Activated T-helper 17 cell treated with anti-CD3 and anti-CD28 coated beads, Interleukin-2, amount 50 U/mL, for 72 hours (primary cell): ENCODE measurements at regions not wholly inside any gene's neighbourhood (a gene's known extent, or its start where the extent isn't known, plus 50 kb on each side); places are given as distances from the start of the nearest gene placed in this dataset.

Experiments used
- ATAC-seq: fragments of 150-1000 bp; cut with Tn5 transposase; replicated peaks from 2 replicates; pipeline ENCODE4 v1.10.0; 2021; ENCODE audit warnings: mild to moderate bottlenecking, moderate library complexity
- H3K27ac Mint-ChIP-seq: one replicate; pipeline ENCODE4 v1.8.0; 2022; ENCODE audit warnings: mixed read lengths
- H3K27me3 Mint-ChIP-seq: one replicate; pipeline ENCODE4 v1.8.0; 2022; ENCODE audit warnings: mixed read lengths
- H3K36me3 Mint-ChIP-seq: one replicate; pipeline ENCODE4 v1.8.0; 2022; ENCODE audit warnings: low read depth, mild to moderate bottlenecking, mixed read lengths
- H3K4me1 Mint-ChIP-seq: one replicate; pipeline ENCODE4 v1.8.0; 2022; ENCODE audit warnings: mixed read lengths
- H3K4me3 Mint-ChIP-seq: one replicate; pipeline ENCODE4 v1.8.0; 2022; ENCODE audit warnings: mild to moderate bottlenecking, mixed read lengths
- H3K9me3 Mint-ChIP-seq: one replicate; pipeline ENCODE4 v1.8.0; 2022; ENCODE audit warnings: mixed read lengths

- H3K36me3 Mint-ChIP-seq: no peaks in the 10 kb centered on the region
- H3K27me3 Mint-ChIP-seq: no peaks in the 10 kb centered on the region
- no peak for ATAC-seq
- H3K9me3 Mint-ChIP-seq: peaks cover 9% of the 10 kb centered on the region
- H3K27ac Mint-ChIP-seq: no peak overlapping the region
- no peak overlapping the region for H3K4me3 Mint-ChIP-seq
- no peaks in the 10 kb centered on the region for H3K4me1 Mint-ChIP-seq
Observed at GRCh38 chr18:44061438-44061837, 619.2 kb upstream of the SETBP1 start.

DNA sequence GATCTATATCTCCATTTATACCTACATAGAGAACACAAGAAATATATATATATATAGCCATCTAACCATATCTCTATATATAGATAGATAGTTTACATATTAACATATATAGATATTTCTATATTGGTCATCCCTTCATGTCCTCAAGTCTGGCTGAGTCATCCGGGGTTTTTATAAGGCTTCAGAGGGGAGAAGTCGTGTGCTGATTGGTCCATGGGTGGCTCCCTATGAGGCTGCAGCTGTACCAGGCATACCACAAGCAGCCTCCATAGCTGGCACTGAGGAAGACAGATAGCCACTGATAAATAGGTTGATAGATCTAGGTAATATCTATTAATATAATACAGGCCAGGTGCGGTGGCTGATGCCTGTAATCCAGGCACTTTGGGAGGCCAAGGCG lies 618.3 kb upstream of the SETBP1 start:
- H3K27ac Mint-ChIP-seq: no peak overlapping the region
- H3K27me3 Mint-ChIP-seq: no peaks in the 10 kb centered on the region
- ATAC-seq: no peak
- no peaks in the 10 kb centered on the region for H3K36me3 Mint-ChIP-seq
- no peaks in the 10 kb centered on the region for H3K4me1 Mint-ChIP-seq
- peaks cover 12% of the 10 kb centered on the region for H3K9me3 Mint-ChIP-seq
- no peak overlapping the region for H3K4me3 Mint-ChIP-seq

- Mint-ChIP-seq H3K27ac (no peak overlapping the region), H3K36me3 (no peaks in the 10 kb centered on the region), H3K4me3 (no peak overlapping the region), H3K9me3 (peaks cover 7% of the 10 kb centered on the region), H3K27me3 (no peaks in the 10 kb centered on the region), H3K4me1 (no peaks in the 10 kb centered on the region)
- no peak for ATAC-seq
Observed at GRCh38 chr18:44065206-44065605, 615.5 kb upstream of the SETBP1 start.

DNA sequence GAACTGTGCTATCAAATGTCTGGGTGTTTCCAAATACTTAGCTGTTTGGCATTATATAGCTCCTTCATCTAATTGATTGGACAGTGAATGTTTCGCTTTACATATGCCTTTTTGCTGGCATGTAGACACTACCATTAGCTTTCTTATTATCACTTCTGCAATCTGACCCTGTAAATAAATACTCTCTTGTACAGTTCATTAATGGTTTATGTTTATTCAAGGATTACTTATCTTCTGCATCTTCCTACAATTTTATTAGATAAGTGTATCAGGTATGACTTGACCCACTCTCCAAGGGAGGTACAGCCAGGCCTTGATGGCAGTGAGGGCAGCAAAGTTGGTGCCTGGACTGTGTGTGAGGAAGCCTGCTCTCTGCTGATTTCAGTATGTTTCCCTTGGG lies 614.1 kb upstream of the SETBP1 start:
- H3K27ac Mint-ChIP-seq: no peak overlapping the region

GRCh38 chr18:44067186-44067585 lies 613.5 kb upstream of the SETBP1 start:
- no peaks in the 10 kb centered on the region for H3K4me1 Mint-ChIP-seq
- H3K9me3 Mint-ChIP-seq: peaks cover 4% of the 10 kb centered on the region
- H3K4me3 Mint-ChIP-seq: no peak overlapping the region
- no peaks in the 10 kb centered on the region for H3K36me3 Mint-ChIP-seq
- no peak overlapping the region for H3K27ac Mint-ChIP-seq
- ATAC-seq: no peak
- no peaks in the 10 kb centered on the region for H3K27me3 Mint-ChIP-seq

More for the DNA sequence above, 614.1 kb upstream of the SETBP1 start:
- H3K9me3 Mint-ChIP-seq: peaks cover 7% of the 10 kb centered on the region
- ATAC-seq: no peak
- no peak overlapping the region for H3K4me3 Mint-ChIP-seq
- no peaks in the 10 kb centered on the region for H3K36me3 Mint-ChIP-seq
- no peaks in the 10 kb centered on the region for H3K4me1 Mint-ChIP-seq
- no peaks in the 10 kb centered on the region for H3K27me3 Mint-ChIP-seq

DNA sequence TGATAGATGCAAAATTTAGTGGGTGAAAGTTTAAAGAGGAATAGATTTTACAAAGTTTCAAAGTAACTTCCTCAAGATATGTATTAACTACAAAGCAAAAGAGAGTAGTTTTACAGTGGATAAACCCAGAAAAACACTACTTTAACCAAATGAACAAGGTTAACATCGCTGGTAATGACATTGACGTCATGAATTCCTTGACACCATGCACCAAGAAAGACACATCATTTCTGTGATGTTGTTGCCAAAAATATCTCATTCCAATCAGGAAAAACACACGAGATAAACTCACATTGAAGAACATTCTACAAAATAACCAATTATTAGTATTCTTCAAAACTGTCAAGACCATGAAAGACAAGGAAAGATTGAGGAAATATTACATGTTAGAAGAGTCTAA lies 605.6 kb upstream of the SETBP1 start:
- H3K9me3 Mint-ChIP-seq: no peaks in the 10 kb centered on the region
- H3K4me3 Mint-ChIP-seq: no peak overlapping the region
- no peaks in the 10 kb centered on the region for H3K4me1 Mint-ChIP-seq
- no peaks in the 10 kb centered on the region for H3K36me3 Mint-ChIP-seq
- ATAC-seq: no peak
- no peak overlapping the region for H3K27ac Mint-ChIP-seq
- H3K27me3 Mint-ChIP-seq: no peaks in the 10 kb centered on the region

GRCh38 chr18:44079606-44080005 lies 601.1 kb upstream of the SETBP1 start:
- Mint-ChIP-seq H3K4me3 (no peak overlapping the region), H3K4me1 (no peaks in the 10 kb centered on the region), H3K9me3 (peaks cover 6% of the 10 kb centered on the region), H3K27ac (no peak overlapping the region), H3K36me3 (no peaks in the 10 kb centered on the region), H3K27me3 (no peaks in the 10 kb centered on the region)
- ATAC-seq: no peak

GRCh38 chr18:44080054-44080453 lies 600.6 kb upstream of the SETBP1 start:
- no peak for ATAC-seq
- H3K27me3 Mint-ChIP-seq: no peaks in the 10 kb centered on the region
- H3K36me3 Mint-ChIP-seq: no peaks in the 10 kb centered on the region
- no peaks in the 10 kb centered on the region for H3K4me1 Mint-ChIP-seq
- no peak overlapping the region for H3K4me3 Mint-ChIP-seq
- H3K9me3 Mint-ChIP-seq: peaks cover 6% of the 10 kb centered on the region
- H3K27ac Mint-ChIP-seq: no peak overlapping the region

DNA sequence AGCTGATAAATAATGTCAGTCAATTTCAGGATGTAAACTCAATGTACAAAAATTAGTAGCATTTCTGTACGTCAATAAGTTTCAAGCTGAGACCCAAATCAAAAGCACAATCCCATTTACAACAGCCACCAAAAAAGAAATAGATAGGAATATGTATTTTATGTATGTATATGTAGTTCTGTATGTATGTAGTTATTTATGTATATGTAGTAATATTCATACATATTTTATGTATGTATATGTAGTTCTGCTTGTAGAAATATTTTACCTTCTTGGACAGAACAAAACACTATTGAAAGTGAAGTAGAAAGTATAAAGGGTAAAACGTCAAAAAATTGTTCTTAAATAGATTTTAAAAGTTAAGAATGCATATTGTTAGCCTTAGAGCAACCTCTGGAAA lies 591.0 kb upstream of the SETBP1 start:
- H3K27me3 Mint-ChIP-seq: no peaks in the 10 kb centered on the region
- no peak for ATAC-seq
- no peaks in the 10 kb centered on the region for H3K36me3 Mint-ChIP-seq
- no peaks in the 10 kb centered on the region for H3K9me3 Mint-ChIP-seq
- no peak overlapping the region for H3K27ac Mint-ChIP-seq
- H3K4me1 Mint-ChIP-seq: no peaks in the 10 kb centered on the region
- H3K4me3 Mint-ChIP-seq: no peak overlapping the region

- no peak for ATAC-seq
- H3K9me3 Mint-ChIP-seq: peaks cover 4% of the 10 kb centered on the region
- H3K27me3 Mint-ChIP-seq: no peaks in the 10 kb centered on the region
- H3K4me3 Mint-ChIP-seq: no peak overlapping the region
- no peak overlapping the region for H3K27ac Mint-ChIP-seq
- H3K36me3 Mint-ChIP-seq: no peaks in the 10 kb centered on the region
- H3K4me1 Mint-ChIP-seq: no peaks in the 10 kb centered on the region
Observed at GRCh38 chr18:44090453-44090852, 590.2 kb upstream of the SETBP1 start.

DNA sequence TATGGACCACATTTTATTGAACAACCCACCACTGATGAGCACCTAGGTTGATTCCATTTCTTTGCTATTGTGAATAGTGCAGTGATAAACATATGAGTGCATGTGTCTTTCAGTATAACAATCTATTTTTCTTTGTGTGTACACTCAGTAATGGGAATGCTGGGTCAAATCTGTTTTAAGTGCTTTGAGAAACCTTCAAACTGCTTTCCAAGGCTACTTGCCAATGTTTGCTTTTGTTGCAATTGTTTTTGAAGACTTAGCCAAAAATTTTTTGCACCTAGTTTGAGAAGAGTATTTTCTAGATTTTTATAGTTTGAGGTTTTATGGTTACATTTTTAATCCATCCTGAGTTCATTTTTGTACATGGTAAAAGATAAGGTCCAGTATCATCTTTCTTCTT lies 587.4 kb upstream of the SETBP1 start:
- no peak overlapping the region for H3K4me3 Mint-ChIP-seq
- ATAC-seq: no peak
- no peaks in the 10 kb centered on the region for H3K36me3 Mint-ChIP-seq
- no peaks in the 10 kb centered on the region for H3K4me1 Mint-ChIP-seq
- no peak overlapping the region for H3K27ac Mint-ChIP-seq
- no peaks in the 10 kb centered on the region for H3K27me3 Mint-ChIP-seq
- peaks cover 7% of the 10 kb centered on the region for H3K9me3 Mint-ChIP-seq

DNA sequence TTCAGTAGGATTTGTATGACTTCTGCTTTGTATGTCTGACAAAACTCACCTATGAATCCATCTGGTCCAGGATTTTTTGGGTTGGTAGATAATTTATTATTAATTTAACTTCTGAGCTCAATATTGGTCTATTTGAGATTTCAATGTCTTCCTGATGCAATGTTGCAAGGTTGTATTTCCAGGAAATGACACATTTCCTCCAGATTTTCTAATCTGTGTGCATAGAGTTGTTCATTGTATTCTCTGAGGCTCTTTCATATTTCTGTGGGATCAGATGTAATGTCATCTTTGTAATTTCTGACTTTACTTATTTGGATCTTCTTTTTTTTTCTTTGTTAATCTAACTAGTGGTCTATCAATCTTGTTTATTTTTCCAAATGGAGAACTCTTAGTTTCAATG lies 584.7 kb upstream of the SETBP1 start:
- Mint-ChIP-seq H3K27me3 (no peaks in the 10 kb centered on the region), H3K27ac (no peak overlapping the region), H3K4me1 (no peaks in the 10 kb centered on the region), H3K4me3 (no peak overlapping the region), H3K36me3 (no peaks in the 10 kb centered on the region), H3K9me3 (peaks cover 7% of the 10 kb centered on the region)
- ATAC-seq: no peak

DNA sequence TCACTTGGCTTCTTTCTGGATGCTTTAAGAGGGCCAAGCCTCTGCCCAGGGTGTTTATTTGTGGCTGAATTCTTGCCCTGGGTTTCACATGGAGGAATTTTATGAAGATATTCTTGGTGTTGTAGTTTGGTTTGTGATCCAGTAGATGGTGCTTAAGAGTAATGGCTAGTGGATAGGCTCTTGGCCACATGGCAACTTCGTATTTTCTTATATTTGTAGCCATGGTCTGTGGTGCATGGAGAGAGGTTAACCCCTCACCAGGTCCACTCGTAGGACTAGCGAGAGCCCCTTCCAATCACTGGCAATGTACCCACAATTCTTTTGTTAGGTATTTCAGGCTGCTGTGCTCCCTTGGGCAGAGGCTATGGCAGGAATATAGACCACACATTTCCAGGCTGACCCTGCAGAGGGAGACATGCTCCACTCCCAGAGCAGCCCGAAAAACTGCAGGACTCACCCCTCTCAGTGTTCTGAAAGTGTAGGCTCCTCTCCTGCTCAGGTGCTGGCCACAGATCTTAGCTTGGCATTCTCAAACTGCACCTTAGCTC lies 582.1 kb upstream of the SETBP1 start:
- no peak for ATAC-seq
- H3K9me3 Mint-ChIP-seq: peaks cover 7% of the 10 kb centered on the region
- no peaks in the 10 kb centered on the region for H3K36me3 Mint-ChIP-seq
- H3K27ac Mint-ChIP-seq: no peak overlapping the region
- no peaks in the 10 kb centered on the region for H3K4me1 Mint-ChIP-seq
- H3K27me3 Mint-ChIP-seq: no peaks in the 10 kb centered on the region
- no peak overlapping the region for H3K4me3 Mint-ChIP-seq

GRCh38 chr18:44107187-44107586 lies 573.5 kb upstream of the SETBP1 start:
- Mint-ChIP-seq H3K9me3 (peaks cover 13% of the 10 kb centered on the region), H3K4me3 (no peak overlapping the region), H3K27me3 (no peaks in the 10 kb centered on the region), H3K27ac (no peak overlapping the region), H3K36me3 (no peaks in the 10 kb centered on the region), H3K4me1 (no peaks in the 10 kb centered on the region)
- no peak for ATAC-seq

DNA sequence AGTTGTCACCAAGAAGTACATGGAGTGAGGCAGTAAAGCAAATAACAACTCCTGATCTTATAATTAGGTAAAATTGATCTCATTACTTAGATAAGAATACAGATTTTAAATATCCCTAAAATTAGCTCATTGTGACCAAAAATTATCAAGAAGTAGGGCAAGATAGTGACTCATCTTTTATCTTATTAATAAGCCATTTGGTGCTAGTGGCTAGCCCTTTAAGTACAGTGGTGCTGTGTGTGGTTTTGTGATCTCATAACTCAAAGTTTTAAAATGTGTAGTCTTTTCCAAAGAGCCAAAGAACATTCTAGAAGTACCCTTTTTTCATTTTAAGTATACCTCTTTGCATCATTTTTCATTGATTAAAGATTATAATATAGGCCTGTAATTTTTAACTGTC lies 569.4 kb upstream of the SETBP1 start:
- Mint-ChIP-seq H3K4me3 (no peak overlapping the region), H3K4me1 (no peaks in the 10 kb centered on the region)

GRCh38 chr18:44117821-44118220 lies 562.9 kb upstream of the SETBP1 start:
- H3K36me3 Mint-ChIP-seq: no peaks in the 10 kb centered on the region
- no peak overlapping the region for H3K27ac Mint-ChIP-seq
- peaks cover 3% of the 10 kb centered on the region for H3K9me3 Mint-ChIP-seq
- no peaks in the 10 kb centered on the region for H3K4me1 Mint-ChIP-seq
- no peak overlapping the region for H3K4me3 Mint-ChIP-seq
- no peaks in the 10 kb centered on the region for H3K27me3 Mint-ChIP-seq
- no peak for ATAC-seq

More for the DNA sequence above, 569.4 kb upstream of the SETBP1 start:
- no peak for ATAC-seq
- Mint-ChIP-seq H3K27ac (no peak overlapping the region), H3K27me3 (no peaks in the 10 kb centered on the region), H3K36me3 (no peaks in the 10 kb centered on the region), H3K9me3 (peaks cover 11% of the 10 kb centered on the region)
